Common myeloid progenitor, CD34-positive (primary cell): ENCODE measurements at regions not wholly inside any gene's neighbourhood (a gene's known extent, or its start where the extent isn't known, plus 50 kb on each side); places are given as distances from the start of the nearest gene placed in this dataset.

Experiments used
- CTCF ChIA-PET: fragments of 350-600 bp; sonication (Branson Sonifier 250); formaldehyde crosslinking; loops from one replicate; lab custom pipeline; 2021; ENCODE audit warnings: antibody characterized with exemption; lab: Charles Lee
- POLR2A ChIA-PET: fragments of 350-600 bp; sonication (Branson Sonifier 250); formaldehyde crosslinking; loops from one replicate; lab custom pipeline; 2021; ENCODE audit warnings: antibody characterized with exemption; lab: Charles Lee
- DNase-seq, 3 donors: peaks; one replicate each; pipeline versions ENCODE4 v3.0.0 to v3.0.0-alpha.2; 2013
- H3K27ac ChIP-seq, 2 experiments: 1 replicate in 1 of 2; 2 replicates in 1 of 2; pipeline ENCODE4 v1.7.0; 2013; ENCODE audit warnings: inconsistent platforms in 2 of 2, low read length in 2 of 2, mild to moderate bottlenecking in 2 of 2, low read depth in 1 of 2, moderate library complexity in 1 of 2; ENCODE audit not compliant: severe bottlenecking in 2 of 2, insufficient read depth in 1 of 2, poor library complexity in 1 of 2
- H3K27me3 ChIP-seq, 5 experiments: replicated peaks in 2 of 5; 1 replicate in 3 of 5; 2 replicates in 2 of 5; pipeline versions ENCODE4 v1.6.1 to v1.7.0; 2013; ENCODE audit warnings: low read length in 4 of 5, mild to moderate bottlenecking in 2 of 5, moderate library complexity in 2 of 5, inconsistent platforms in 1 of 5; ENCODE audit not compliant: insufficient read depth in 5 of 5, control insufficient read depth in 4 of 5
- H3K36me3 ChIP-seq, 4 experiments: 1 replicate in 2 of 4; 2 replicates in 2 of 4; pipeline versions ENCODE4 v1.6.1 to v1.7.0; 2013; ENCODE audit warnings: low read length in 3 of 4, control low read depth in 1 of 4, mild to moderate bottlenecking in 1 of 4; ENCODE audit not compliant: control insufficient read depth in 4 of 4, insufficient read depth in 4 of 4
- H3K4me1 ChIP-seq, 4 experiments: 1 replicate in 3 of 4; 2 replicates in 1 of 4; pipeline versions ENCODE4 v1.6.1 to v1.7.1; 2013; ENCODE audit warnings: low read length in 3 of 4, mild to moderate bottlenecking in 3 of 4, control low read depth in 1 of 4, inconsistent platforms in 1 of 4, moderate library complexity in 1 of 4; ENCODE audit not compliant: control insufficient read depth in 4 of 4, insufficient read depth in 4 of 4; ENCODE audit errors: control extremely low read depth in 1 of 4
- H3K4me3 ChIP-seq, 7 experiments: 1 replicate in 4 of 7; 2 replicates in 3 of 7; pipeline versions ENCODE4 v1.5.1 to v1.7.0; 2013; ENCODE audit warnings: mild to moderate bottlenecking in 7 of 7, low read length in 6 of 7, moderate library complexity in 6 of 7, inconsistent platforms in 2 of 7, low read depth in 2 of 7, control low read depth in 1 of 7; ENCODE audit not compliant: insufficient read depth in 4 of 7, control insufficient read depth in 1 of 7; ENCODE audit errors: extremely low read depth in 1 of 7
- H3K9me3 ChIP-seq, 5 experiments: 1 replicate in 4 of 5; 2 replicates in 1 of 5; pipeline versions ENCODE4 v1.6.1 to v1.7.1; 2013; ENCODE audit warnings: low read length in 4 of 5, mild to moderate bottlenecking in 2 of 5, inconsistent platforms in 1 of 5, low read depth in 1 of 5, moderate library complexity in 1 of 5; ENCODE audit not compliant: control insufficient read depth in 4 of 5, insufficient read depth in 2 of 5; ENCODE audit errors: control extremely low read depth in 1 of 5
- WGBS: methylation state at CpG from one replicate; pipeline ENCODE4 v1.1.5; 2013; ENCODE audit not compliant: insufficient coverage; 5-methylcytosine and 5-hydroxymethylcytosine counted together

DNA sequence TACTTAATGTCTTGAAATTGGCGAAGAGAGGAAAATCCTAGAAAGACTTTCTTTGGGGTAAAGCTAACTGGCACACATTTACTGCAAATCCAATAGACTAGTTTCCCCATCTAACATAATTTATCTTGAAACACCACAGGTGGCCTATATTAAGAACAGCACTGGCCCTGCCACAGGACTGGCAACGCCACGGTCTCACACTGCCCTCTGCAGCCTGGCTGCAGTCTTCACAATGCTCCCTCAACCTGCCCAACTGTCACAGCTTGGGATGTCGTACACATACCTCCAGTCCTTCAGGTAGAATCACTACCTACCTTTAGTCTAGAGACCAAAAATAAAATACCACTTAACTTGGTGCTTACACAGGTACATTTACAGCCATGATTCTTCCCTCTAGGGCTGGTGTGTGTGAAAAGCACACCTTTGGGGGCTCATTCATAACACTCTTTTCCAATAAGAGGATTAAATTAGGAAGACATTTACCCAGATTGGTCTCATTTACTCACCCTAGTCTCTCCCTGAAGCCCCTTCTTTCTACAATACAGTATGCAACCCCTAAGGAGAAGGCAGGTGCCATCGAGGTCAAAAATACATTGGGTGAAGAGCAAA is 222.2 kb downstream of the C1D start:
- ChIA-PET CTCF (interaction anchor here (0.6 to 4.5 kb wide), 10 partner anchors 9 to 1253 kb away, joined by 3 to 36 read pairs (median 4); no protein-coding TSS in a partner anchor), POLR2A (interaction anchor here (0.5 kb wide), 1 partner anchor 107 kb away, joined by 3 read pairs; no protein-coding TSS in a partner anchor)
- H3K27me3 ChIP-seq: peaks cover 0 to 21% (median 2%) of the 10 kb centered on the region in 5 experiments
- no peaks in the 10 kb centered on the region for H3K36me3 ChIP-seq
- DNase-seq: peak; percentile 60 to 78 (median 78)
- no peaks in the 10 kb centered on the region for H3K9me3 ChIP-seq
- no peak overlapping the region for H3K4me3 ChIP-seq
- no peaks in the 10 kb centered on the region for H3K4me1 ChIP-seq
- whole genome bisulfite sequencing: 14% methylated on average over 3 of the region's 5 CpGs
- no peak overlapping the region for H3K27ac ChIP-seq

DNA sequence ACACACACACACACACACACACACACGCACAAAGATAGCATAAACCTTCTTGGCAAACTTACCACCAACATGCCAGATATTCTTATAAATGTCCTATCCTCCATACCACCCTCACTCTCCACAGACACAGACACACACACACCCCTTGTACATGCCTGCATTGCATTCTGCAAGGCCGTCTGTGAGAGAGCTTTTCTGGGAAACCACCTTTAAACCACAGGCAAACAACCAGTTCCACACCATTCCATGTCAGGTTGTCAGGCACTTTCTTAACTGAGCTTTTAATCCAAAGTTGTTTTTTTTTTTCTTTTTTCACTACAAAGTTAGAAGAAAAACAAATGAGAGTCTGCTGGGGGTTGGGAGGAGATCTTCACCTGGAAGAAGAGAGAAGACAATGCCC is 221.1 kb downstream of the C1D start:
- no peak for DNase-seq
- CTCF ChIA-PET: interaction anchor here (0.7 to 2.7 kb wide), 6 partner anchors 8 to 523 kb away, joined by 3 to 12 read pairs (median 4); no protein-coding TSS in a partner anchor
- no peak overlapping the region for H3K4me3 ChIP-seq
- H3K27me3 ChIP-seq: peaks cover 0 to 28% (median 2%) of the 10 kb centered on the region in 5 experiments
- H3K4me1 ChIP-seq: peaks cover 0 to 3% (median 0%) of the 10 kb centered on the region in 4 experiments
- POLR2A ChIA-PET: interaction anchor here (0.6 kb wide), 1 partner anchor 23 kb away, joined by 3 read pairs; no protein-coding TSS in a partner anchor
- no peak overlapping the region for H3K27ac ChIP-seq
- no peaks in the 10 kb centered on the region for H3K36me3 ChIP-seq
- WGBS: 44% methylated on average over 1 of the region's 2 CpGs
- H3K9me3 ChIP-seq: no peaks in the 10 kb centered on the region

DNA sequence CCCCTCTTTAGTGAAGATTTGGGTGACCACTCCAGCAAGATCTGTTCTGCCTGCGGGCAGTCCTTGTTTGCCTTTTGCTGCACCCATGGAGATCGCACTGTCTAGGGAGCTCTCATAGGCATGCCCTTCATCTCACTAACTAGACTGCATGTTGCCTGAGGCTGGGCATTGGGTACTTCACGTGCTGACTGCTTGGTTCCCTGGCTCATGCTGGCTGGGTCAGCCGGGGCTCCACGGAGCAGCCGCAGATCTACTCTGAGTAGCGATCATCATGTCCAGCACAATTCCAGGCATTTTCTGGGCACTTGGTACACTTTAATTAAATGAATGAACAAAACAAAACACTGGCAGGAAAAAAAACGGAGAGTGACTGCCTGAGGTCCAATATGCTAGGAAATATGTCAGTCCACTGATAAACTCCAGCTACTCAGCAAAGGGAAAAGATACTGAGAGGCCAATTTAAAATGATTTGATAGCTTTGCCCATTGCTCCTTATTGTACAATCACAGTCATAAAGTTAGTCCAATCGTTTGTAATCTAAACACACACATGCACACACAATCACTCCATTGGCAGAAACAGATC is 220.3 kb downstream of the C1D start:
- WGBS: 93% methylated on average over 8 of the region's 9 CpGs
- ChIA-PET CTCF (interaction anchor here (0.6 to 2.7 kb wide), 6 partner anchors 9 to 524 kb away, joined by 3 to 12 read pairs (median 4); no protein-coding TSS in a partner anchor), POLR2A (no interaction called here)
- Histone ChIP-seq H3K27me3 (peaks cover 0 to 28% (median 2%) of the 10 kb centered on the region in 5 experiments), H3K9me3 (no peaks in the 10 kb centered on the region), H3K27ac (no peak overlapping the region), H3K36me3 (no peaks in the 10 kb centered on the region), H3K4me3 (no peak overlapping the region), H3K4me1 (peaks cover 0 to 3% (median 0%) of the 10 kb centered on the region in 4 experiments)
- no peak for DNase-seq

DNA sequence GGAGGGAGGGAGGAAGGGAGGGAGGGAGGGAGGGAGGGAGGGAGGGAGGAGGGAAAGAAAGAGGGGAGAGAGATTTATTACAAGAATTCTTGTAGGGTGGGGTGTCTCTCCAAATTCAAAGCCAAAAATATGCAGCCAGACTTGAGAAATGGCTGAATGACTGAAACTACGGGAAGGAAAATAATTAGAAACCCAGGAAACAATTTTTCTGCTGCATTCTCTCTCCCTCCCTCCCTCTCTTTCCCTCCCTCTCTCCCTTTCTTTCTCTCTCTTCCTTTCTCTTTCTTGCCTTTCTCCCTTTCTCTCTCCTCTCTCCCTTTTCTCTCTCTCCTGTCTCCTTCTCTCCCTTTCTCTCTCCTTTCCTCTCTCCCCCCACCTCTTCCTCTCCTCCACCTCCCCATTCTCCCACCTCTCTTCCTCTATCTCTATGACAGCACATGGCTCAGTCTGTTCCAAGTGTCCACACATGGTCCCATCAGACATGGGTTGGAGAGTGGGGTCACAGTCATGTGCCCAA is 218.7 kb downstream of the C1D start:
- POLR2A ChIA-PET: no interaction called here
- DNase-seq: no peak
- Histone ChIP-seq H3K9me3 (no peaks in the 10 kb centered on the region), H3K27ac (no peak overlapping the region), H3K4me1 (peaks cover 0 to 3% (median 0%) of the 10 kb centered on the region in 4 experiments), H3K36me3 (no peaks in the 10 kb centered on the region), H3K4me3 (no peak overlapping the region), H3K27me3 (peaks cover 0 to 28% (median 2%) of the 10 kb centered on the region in 5 experiments)
- WGBS: no CpG with 5 or more reads among the region's 1 CpG
- CTCF ChIA-PET: interaction anchor here (1.0 to 2.7 kb wide), 3 partner anchors 10 to 110 kb away, joined by 4 to 12 read pairs (median 4); no protein-coding TSS in a partner anchor

DNA sequence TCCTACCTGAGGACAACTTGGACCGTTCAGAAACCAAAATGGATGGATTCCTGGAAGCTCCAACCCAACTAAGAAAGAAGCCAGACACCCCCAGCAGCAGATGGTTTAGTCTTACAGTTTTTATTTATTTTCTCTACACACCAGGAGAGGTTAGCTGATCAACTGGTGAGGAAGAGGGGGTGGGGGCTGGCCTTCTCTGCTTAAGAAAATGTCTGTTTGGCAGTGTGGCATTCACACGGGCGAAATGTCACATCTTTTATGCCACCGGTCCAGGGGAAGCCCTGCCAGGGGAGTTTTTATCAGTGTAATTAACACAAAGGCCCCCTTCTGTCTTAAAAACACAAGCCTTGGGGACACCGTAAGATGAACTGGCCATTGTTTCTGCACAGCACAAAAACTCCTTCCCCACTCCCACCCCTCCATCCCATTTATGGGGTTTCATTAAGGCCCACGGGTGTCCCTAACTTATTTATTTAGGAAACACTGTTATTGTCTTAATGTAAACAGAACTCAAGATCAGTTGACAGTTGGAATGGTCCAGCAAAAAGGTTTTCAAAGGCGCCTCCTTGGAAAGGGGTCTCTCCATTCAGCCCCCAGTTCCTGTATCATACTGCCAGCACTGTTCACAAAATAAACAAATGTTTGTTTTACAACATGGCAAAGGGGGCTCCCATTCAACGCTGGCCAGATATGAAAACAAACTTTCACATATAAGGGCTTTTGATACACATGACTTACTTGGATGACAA is 217.0 kb downstream of the C1D start:
- POLR2A ChIA-PET: no interaction called here
- Histone ChIP-seq H3K9me3 (no peaks in the 10 kb centered on the region), H3K36me3 (no peaks in the 10 kb centered on the region), H3K27ac (no peak overlapping the region), H3K4me1 (peaks cover 0 to 3% (median 0%) of the 10 kb centered on the region in 4 experiments), H3K27me3 (peaks cover 0 to 30% (median 4%) of the 10 kb centered on the region in 5 experiments), H3K4me3 (peak overlapping the region in 1 of 7 experiments; percentile 40)
- DNase-seq: no peak
- 85% methylated on average over 6 of the region's 8 CpGs for WGBS
- CTCF ChIA-PET: interaction anchor here (1.2 to 3.0 kb wide), 5 partner anchors 9 to 186 kb away, joined by 3 to 13 read pairs (median 5); no protein-coding TSS in a partner anchor

DNA sequence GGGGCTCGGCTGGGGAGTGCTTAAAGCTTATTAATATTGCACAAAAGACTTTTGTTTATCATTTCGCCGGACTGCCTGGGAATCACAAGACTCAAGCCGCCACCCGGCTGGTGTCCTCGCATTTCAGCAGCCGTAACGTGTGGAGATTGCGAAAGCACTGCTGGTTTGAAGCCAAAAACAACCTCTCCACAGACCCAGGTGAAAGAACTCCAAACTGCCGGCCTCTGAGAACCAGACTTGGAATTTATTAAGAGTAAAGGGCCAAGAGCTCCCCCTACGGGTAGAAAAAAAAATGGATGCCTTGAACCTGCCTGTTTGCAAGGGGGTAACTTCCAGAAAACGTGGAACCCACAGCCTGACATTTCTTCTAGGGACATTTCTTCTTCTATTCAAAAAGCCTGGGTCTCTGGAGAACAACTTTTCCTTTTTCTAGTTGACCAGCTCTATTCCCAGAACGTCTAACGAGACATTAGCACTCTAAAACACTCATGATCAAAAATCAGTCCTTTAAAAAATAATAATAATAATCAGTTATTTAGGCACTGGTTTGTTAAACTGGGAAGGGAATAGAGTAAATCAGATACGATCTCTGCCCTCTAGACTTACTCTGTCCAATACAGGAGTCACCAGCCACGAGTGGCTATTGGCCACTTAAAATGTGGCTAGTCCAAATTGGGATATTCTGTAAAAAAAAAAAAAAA is 216.3 kb downstream of the C1D start:
- H3K9me3 ChIP-seq: no peaks in the 10 kb centered on the region
- ChIA-PET CTCF (interaction anchor here (1.2 to 3.0 kb wide), 4 partner anchors 9 to 185 kb away, joined by 3 to 13 read pairs (median 6); no protein-coding TSS in a partner anchor), POLR2A (no interaction called here)
- H3K4me3 ChIP-seq: peak overlapping the region in 1 of 7 experiments; percentile 40
- H3K27me3 ChIP-seq: peaks cover 0 to 31% (median 4%) of the 10 kb centered on the region in 5 experiments
- WGBS: 33% methylated on average over 5 of the region's 16 CpGs
- H3K36me3 ChIP-seq: no peaks in the 10 kb centered on the region
- peak; percentile 64 to 79 (median 71) for DNase-seq
- peaks cover 0 to 3% (median 0%) of the 10 kb centered on the region in 4 experiments for H3K4me1 ChIP-seq
- H3K27ac ChIP-seq: no peak overlapping the region
